ENCODE measurements at regions not wholly inside any gene's neighbourhood (a gene's known extent, or its start where the extent isn't known, plus 50 kb on each side); places are given as distances from the start of the nearest gene placed in this dataset.
A peak's percentile ranks its signal among the peaks of the same experiment; 100 is the strongest.

DNA sequence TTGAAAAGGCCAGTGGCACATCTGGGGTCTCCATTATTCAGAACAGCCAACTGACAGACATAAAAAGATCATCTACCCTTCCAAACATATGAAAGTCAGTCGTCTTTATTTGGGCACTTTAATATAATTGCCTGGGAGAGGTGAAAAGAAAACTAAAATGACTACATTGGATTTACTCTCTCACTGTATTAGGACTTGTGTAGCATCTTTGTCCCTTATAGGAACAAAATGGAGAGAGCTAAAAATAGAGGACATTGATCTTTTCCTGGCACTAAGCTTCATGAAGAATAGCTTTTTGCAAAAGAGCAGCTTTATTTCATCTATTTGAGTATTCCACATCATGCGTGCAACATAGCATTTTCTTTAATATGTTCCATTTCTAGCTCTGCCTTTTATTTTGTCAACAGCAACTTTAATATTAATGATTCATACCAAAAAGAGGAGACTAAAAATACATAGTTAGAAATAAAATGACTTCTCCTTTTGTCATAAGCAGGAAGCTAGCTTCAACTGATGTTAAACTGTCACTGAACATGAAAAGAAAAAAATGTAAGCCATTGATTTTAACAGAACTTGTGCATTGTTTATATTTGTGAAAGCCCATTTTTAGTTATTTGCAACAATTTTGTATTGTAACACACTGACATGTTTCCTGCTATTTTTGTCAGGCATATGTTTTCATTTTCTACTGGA lies 254.6 kb downstream of the SEC23A start:
- TF ChIP-seq, protein P1, sequence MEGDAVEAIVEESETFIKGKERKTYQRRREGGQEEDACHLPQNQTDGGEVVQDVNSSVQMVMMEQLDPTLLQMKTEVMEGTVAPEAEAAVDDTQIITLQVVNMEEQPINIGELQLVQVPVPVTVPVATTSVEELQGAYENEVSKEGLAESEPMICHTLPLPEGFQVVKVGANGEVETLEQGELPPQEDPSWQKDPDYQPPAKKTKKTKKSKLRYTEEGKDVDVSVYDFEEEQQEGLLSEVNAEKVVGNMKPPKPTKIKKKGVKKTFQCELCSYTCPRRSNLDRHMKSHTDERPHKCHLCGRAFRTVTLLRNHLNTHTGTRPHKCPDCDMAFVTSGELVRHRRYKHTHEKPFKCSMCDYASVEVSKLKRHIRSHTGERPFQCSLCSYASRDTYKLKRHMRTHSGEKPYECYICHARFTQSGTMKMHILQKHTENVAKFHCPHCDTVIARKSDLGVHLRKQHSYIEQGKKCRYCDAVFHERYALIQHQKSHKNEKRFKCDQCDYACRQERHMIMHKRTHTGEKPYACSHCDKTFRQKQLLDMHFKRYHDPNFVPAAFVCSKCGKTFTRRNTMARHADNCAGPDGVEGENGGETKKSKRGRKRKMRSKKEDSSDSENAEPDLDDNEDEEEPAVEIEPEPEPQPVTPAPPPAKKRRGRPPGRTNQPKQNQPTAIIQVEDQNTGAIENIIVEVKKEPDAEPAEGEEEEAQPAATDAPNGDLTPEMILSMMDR (conservative IDR thresholded peaks at IDR 0.05; ENCODE audit: low read length), result no peak
- DNase-seq (ENCODE audit: low read depth), result no peak
- no peak overlapping the region for H3K4me3 ChIP-seq (ENCODE audit: low read length)

DNA sequence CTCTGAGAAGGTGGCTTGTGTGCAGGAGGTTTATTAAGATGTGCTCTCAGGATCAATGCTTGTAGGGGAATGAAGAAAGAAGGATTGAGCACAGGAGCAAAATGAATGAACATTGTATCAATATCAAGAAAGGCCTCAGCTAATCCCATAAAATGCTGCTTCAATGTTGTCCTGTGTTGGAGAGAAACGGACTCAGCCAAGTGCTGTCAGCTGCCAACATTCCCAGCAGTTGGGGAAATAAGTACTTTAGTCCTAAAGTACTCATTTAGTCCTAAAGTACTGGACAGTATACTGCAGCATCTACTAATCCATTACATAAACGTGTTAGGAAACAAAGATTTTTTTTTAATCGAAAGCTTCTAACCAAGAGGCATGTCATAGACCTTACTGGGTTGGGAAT lies 255.9 kb downstream of the SEC23A start:
- H3K4me3 ChIP-seq (ENCODE audit: low read length), result no peak overlapping the region
- TF ChIP-seq, protein P1 (conservative IDR thresholded peaks at IDR 0.05; ENCODE audit: low read length), result no peak
- no peak for DNase-seq (ENCODE audit: low read depth)

DNA sequence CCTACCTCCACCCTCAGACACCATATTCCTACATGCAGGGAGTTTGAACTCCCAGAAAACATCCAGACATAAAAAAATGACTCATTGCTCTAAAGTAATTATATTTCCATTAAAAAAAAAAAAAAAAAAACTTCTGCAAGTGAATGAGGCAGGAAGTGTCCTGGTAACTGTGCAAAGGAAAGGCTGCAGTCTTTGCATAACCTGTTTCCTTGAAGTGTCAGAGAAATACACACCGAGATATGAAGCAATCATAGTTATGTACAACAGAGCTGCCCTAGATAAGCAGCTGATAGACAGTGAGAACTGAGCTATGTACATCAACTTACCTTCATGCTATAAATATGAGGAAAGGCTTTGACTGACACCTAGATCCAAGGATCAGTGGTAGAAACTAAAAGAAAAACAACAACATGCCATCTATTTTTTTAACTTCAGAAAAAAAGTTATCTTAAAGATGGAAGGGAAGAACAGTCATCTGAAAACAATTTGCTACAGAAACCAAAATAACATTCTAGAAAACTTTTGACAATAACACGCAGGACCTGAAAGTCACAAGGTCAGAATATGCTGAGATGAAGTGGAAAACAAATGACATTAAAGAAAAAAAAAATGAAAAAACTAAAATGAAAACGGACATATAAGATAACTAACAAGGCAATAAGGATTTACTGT lies 263.2 kb downstream of the SEC23A start:
- DNase-seq (ENCODE audit: low read depth), result peak; percentile 3
- TF ChIP-seq, protein P1 (conservative IDR thresholded peaks at IDR 0.05; ENCODE audit: low read length), result no peak
- no peak overlapping the region for H3K4me3 ChIP-seq (ENCODE audit: low read length)

GRCh38 chr14:38838979-38839323 lies 264.1 kb downstream of the SEC23A start:
- DNase-seq (ENCODE audit: low read depth), result no peak
- H3K4me3 ChIP-seq (ENCODE audit: low read length), result no peak overlapping the region
- TF ChIP-seq, protein P1 (conservative IDR thresholded peaks at IDR 0.05; ENCODE audit: low read length), result no peak

GRCh38 chr14:38838049-38838978 lies 264.7 kb downstream of the SEC23A start:
- DNase-seq (ENCODE audit: low read depth), result no peak
- TF ChIP-seq, protein P1 (conservative IDR thresholded peaks at IDR 0.05; ENCODE audit: low read length), result no peak
- no peak overlapping the region for H3K4me3 ChIP-seq (ENCODE audit: low read length)

- TF ChIP-seq, protein P1 (conservative IDR thresholded peaks at IDR 0.05; ENCODE audit: low read length), result no peak
- DNase-seq (ENCODE audit: low read depth), result no peak
- H3K4me3 ChIP-seq (ENCODE audit: low read length), result no peak overlapping the region
Measured at GRCh38 chr14:38837343-38838048, 265.5 kb downstream of the SEC23A start.
